Bronchial epithelial cell (primary cell): ENCODE measurements at regions not wholly inside any gene's neighbourhood (a gene's known extent, or its start where the extent isn't known, plus 50 kb on each side); places are given as distances from the start of the nearest gene placed in this dataset.

Experiments used
- DNase-seq: peaks from one replicate; pipeline ENCODE4 v3.0.0-alpha.2; 2010; ENCODE audit warnings: low read depth
- FAIRE-seq: peaks from 2 replicates; lab custom pipeline; 2011; peaks lifted over from hg19 to GRCh38; lab: Jason Lieb, UNC
- H3K27me3 ChIP-seq: 2 replicates; pipeline ENCODE4 v1.5.1; 2011; ENCODE audit warnings: low read length; ENCODE audit not compliant: control insufficient read depth, insufficient read depth
- H3K36me3 ChIP-seq: 2 replicates; pipeline ENCODE4 v1.5.1; 2011; ENCODE audit warnings: low read length; ENCODE audit not compliant: control insufficient read depth, insufficient read depth
- H3K4me3 ChIP-seq: 2 replicates; pipeline ENCODE4 v1.5.1; 2011; ENCODE audit warnings: mild to moderate bottlenecking, low read depth, low read length, control low read depth
- CTCF ChIP-seq: IDR thresholded peaks from 2 replicates; pipeline ENCODE4 v1.5.1; 2011; ENCODE audit warnings: mild to moderate bottlenecking, moderate library complexity, low read length, control low read depth, inconsistent platforms; ENCODE audit not compliant: insufficient read depth, severe bottlenecking

- no peak for FAIRE-seq
Measured at GRCh38 chrX:30504309-30504708, 73.3 kb downstream of the TASL start.

GRCh38 chrX:30495468-30495867, 82.1 kb downstream of the TASL start:
- no peaks in the 10 kb centered on the region for H3K36me3 ChIP-seq
- FAIRE-seq: no peak
- TF ChIP-seq CTCF: no peak
- no peaks in the 10 kb centered on the region for H3K27me3 ChIP-seq
- no peak for DNase-seq
- no peak overlapping the region for H3K4me3 ChIP-seq

More at GRCh38 chrX:30504309-30504708, 73.3 kb downstream of the TASL start:
- TF ChIP-seq CTCF: peak; percentile 4
- DNase-seq: peak; percentile 32
- Histone ChIP-seq H3K4me3 (no peak overlapping the region), H3K27me3 (no peaks in the 10 kb centered on the region), H3K36me3 (no peaks in the 10 kb centered on the region)

GRCh38 chrX:30493348-30493747, 84.2 kb downstream of the TASL start:
- H3K4me3 ChIP-seq: no peak overlapping the region
- FAIRE-seq (no peak), DNase-seq (no peak)
- no peak for TF ChIP-seq CTCF
- H3K36me3 ChIP-seq: no peaks in the 10 kb centered on the region
- no peaks in the 10 kb centered on the region for H3K27me3 ChIP-seq

GRCh38 chrX:30489323-30489722, 88.2 kb downstream of the TASL start:
- no peak for TF ChIP-seq CTCF
- no peak for FAIRE-seq

GRCh38 chrX:30488092-30488491, 89.5 kb downstream of the TASL start:
- Histone ChIP-seq H3K36me3 (no peaks in the 10 kb centered on the region), H3K4me3 (no peak overlapping the region), H3K27me3 (no peaks in the 10 kb centered on the region)
- no peak for DNase-seq
- no peak for TF ChIP-seq CTCF
- FAIRE-seq: no peak

More at GRCh38 chrX:30489323-30489722, 88.2 kb downstream of the TASL start:
- Histone ChIP-seq H3K4me3 (no peak overlapping the region), H3K36me3 (no peaks in the 10 kb centered on the region), H3K27me3 (no peaks in the 10 kb centered on the region)
- DNase-seq: no peak

- no peak for DNase-seq
- H3K4me3 ChIP-seq: no peak overlapping the region
- FAIRE-seq: no peak
- no peaks in the 10 kb centered on the region for H3K27me3 ChIP-seq
- TF ChIP-seq CTCF: no peak
- H3K36me3 ChIP-seq: no peaks in the 10 kb centered on the region
Measured at GRCh38 chrX:30483996-30484395, 93.6 kb downstream of the TASL start.
